ENCODE measurements at regions not wholly inside any gene's neighbourhood (a gene's known extent, or its start where the extent isn't known, plus 50 kb on each side); places are given as distances from the start of the nearest gene placed in this dataset.

DNA sequence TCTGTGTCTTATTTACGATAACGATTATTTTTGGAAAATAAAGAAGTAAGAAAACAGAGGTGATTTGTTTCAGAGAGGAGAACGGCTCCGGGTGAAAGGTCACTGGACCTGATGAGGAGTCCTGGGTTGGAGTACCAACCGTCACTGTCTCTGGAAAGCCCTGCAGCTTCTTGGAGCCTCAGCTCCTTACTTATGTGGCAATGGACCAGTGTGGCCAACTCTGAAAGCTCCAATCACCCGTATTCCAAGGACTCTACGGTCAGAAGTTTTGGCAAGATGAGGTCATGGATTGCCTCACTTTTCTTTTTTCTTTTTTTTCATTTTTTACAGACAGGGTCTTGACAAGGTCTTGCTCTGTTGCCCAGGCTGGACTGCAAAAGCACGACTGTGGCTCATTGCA is 84.8 kb downstream of the KLF4 start:
- Histone ChIP-seq H3K27ac (ENCODE audit: low read length) (no peak overlapping the region), H3K27me3 (ENCODE audit: low read depth, low read length) (no peaks in the 10 kb centered on the region), H3K36me3 (ENCODE audit: control insufficient read depth in 1 of 2, insufficient read depth in 2 of 2, low read length in 2 of 2) (no peaks in the 10 kb centered on the region), H3K4me1 (ENCODE audit: control insufficient read depth in 1 of 2, insufficient read depth in 2 of 2, low read length in 2 of 2) (no peaks in the 10 kb centered on the region), H3K9me3 (ENCODE audit: control insufficient read depth in 1 of 2, low read length in 2 of 2) (no peaks in the 10 kb centered on the region), H3K4me3 (ENCODE audit: low read depth in 1 of 2, low read length in 2 of 2) (no peak overlapping the region)

DNA sequence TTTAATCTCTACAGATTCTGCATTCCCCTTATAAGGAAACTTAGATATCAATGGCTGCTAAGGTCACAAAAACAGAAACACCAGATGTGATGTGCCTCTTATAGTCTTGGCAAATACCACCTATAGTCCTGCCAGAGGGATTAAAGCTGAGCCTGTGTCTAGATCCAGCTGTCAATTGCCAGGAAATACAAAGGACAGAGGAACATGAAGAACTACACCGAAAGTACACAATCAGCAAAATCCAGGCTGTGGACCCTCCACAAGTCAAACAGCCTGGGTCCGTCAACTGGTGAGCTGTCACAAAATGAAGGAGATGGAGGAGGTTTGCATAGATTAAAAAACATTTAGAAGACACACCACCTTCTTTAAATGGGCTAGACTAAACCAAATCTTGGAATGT is 85.4 kb downstream of the KLF4 start:
- Histone ChIP-seq H3K27ac (ENCODE audit: low read length) (no peak overlapping the region), H3K36me3 (ENCODE audit: control insufficient read depth in 1 of 2, insufficient read depth in 2 of 2, low read length in 2 of 2) (no peaks in the 10 kb centered on the region), H3K9me3 (ENCODE audit: control insufficient read depth in 1 of 2, low read length in 2 of 2) (no peaks in the 10 kb centered on the region), H3K4me1 (ENCODE audit: control insufficient read depth in 1 of 2, insufficient read depth in 2 of 2, low read length in 2 of 2) (no peaks in the 10 kb centered on the region), H3K4me3 (ENCODE audit: low read depth in 1 of 2, low read length in 2 of 2) (no peak overlapping the region), H3K27me3 (ENCODE audit: low read depth, low read length) (no peaks in the 10 kb centered on the region)

DNA sequence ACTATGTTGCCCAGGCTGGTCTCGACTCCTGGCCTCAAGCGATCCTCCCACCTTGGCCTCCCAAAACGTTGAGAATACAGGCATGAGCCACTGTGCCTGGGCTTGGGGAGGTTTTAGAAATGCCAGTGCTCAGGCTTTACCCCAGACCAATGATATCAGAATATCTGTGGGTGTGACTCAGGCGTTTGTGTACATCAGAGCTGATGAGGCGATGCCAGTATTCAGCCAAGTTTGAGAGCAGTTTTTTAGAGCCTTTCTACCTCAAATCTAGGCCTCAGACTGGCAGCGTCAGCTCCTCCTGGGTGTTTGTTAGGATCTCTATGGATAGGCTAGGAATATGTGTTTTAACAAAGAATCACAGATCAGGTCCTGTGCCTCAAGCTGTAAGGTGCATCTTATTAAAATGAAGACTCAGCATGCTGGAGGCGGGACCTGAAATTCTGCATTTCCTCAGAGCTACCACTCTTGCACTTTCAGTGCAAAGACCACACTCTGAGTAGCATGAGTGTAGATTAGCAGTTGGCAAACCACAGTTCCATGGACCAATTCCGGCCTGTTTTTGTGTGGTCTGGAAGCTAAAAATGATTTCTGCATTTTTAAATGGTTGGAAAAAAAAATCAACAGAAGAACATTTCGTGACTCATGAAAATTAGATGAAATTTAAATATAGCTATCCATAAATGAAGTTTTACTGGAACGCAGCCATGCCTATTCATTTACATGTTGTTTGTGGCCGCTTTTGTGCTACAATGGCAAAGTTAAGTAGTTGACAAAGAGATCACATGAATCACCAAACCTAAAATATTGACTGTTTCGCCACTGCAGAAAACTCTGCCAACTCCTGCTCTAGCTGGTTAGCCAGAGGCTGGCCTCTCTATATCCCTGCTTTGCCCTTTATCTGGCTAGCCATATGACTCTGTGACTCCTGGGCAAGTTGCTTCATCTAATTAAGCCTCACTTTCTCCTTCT is 92.2 kb downstream of the KLF4 start:
- Histone ChIP-seq H3K36me3 (ENCODE audit: control insufficient read depth in 1 of 2, insufficient read depth in 2 of 2, low read length in 2 of 2) (no peaks in the 10 kb centered on the region), H3K27ac (ENCODE audit: low read length) (no peak overlapping the region), H3K9me3 (ENCODE audit: control insufficient read depth in 1 of 2, low read length in 2 of 2) (no peaks in the 10 kb centered on the region), H3K4me3 (ENCODE audit: low read depth in 1 of 2, low read length in 2 of 2) (no peak overlapping the region), H3K27me3 (ENCODE audit: low read depth, low read length) (no peaks in the 10 kb centered on the region), H3K4me1 (ENCODE audit: control insufficient read depth in 1 of 2, insufficient read depth in 2 of 2, low read length in 2 of 2) (no peaks in the 10 kb centered on the region)

DNA sequence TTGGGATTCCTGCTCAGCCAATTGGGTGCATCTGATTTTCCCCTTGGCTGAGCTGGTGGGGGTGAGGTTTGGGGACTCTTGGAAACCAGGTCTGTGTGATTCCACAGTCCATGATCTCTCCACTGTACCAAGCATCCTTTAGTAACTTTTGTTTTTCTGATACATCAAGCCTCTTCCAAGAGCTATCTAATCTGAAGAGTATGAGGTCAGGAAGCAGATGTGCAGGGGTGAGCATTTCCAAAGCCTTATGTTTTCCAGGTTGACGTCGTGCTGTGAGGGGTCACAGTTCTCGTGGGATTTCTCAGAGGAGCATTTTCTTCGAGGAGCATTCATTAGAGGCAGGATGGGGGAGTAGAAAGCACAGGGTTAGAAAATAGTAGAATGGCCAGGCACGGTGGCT is 95.3 kb downstream of the KLF4 start:
- no peak overlapping the region for H3K27ac ChIP-seq (ENCODE audit: low read length)

DNA sequence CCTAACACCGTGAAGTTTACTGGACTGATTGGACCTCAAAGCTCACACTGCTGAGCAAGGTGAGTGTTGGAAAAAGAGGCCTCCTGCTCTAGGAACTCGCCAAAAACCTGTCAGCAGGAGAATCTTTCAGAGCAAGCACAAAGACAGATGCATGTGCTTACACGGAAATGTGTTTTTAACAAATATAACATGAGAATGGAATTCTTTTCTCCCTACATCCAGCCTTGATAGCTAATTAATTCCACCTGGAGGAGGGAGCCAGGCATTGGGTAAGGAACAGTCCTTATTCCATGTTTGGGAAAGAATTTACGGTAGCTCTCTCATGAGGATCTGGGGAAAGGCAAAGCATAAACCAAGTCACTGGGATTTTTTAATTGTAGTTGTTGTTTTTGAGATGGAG is 98.8 kb downstream of the KLF4 start:
- no peaks in the 10 kb centered on the region for H3K36me3 ChIP-seq (ENCODE audit: control insufficient read depth in 1 of 2, insufficient read depth in 2 of 2, low read length in 2 of 2)
- no peaks in the 10 kb centered on the region for H3K4me1 ChIP-seq (ENCODE audit: control insufficient read depth in 1 of 2, insufficient read depth in 2 of 2, low read length in 2 of 2)
- H3K9me3 ChIP-seq (ENCODE audit: control insufficient read depth in 1 of 2, low read length in 2 of 2): no peaks in the 10 kb centered on the region
- H3K27me3 ChIP-seq (ENCODE audit: low read depth, low read length): no peaks in the 10 kb centered on the region
- no peak overlapping the region for H3K27ac ChIP-seq (ENCODE audit: low read length)
- H3K4me3 ChIP-seq (ENCODE audit: low read depth in 1 of 2, low read length in 2 of 2): no peak overlapping the region

More for the DNA sequence above, 95.3 kb downstream of the KLF4 start:
- Histone ChIP-seq H3K4me1 (ENCODE audit: control insufficient read depth in 1 of 2, insufficient read depth in 2 of 2, low read length in 2 of 2) (no peaks in the 10 kb centered on the region), H3K27me3 (ENCODE audit: low read depth, low read length) (no peaks in the 10 kb centered on the region), H3K36me3 (ENCODE audit: control insufficient read depth in 1 of 2, insufficient read depth in 2 of 2, low read length in 2 of 2) (no peaks in the 10 kb centered on the region), H3K4me3 (ENCODE audit: low read depth in 1 of 2, low read length in 2 of 2) (no peak overlapping the region), H3K9me3 (ENCODE audit: control insufficient read depth in 1 of 2, low read length in 2 of 2) (no peaks in the 10 kb centered on the region)

DNA sequence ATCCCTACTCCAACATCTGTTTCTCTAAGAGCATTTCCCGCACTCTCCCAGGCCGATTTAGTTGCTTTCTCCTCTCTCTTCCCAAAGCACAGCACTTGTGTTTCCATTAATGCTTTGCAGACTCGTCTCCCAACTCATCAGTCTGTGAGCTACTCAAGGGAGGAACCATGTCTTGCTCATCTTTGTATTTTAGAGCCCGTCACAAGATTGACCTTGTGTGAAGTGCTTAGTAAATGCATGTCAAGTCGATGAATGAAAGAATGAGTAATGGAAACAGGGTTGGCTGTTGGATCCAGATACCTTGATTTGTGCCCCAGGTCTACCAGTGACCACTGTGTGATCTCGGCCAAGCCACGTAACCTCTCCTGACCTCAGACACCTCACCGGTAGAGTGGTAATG is 99.3 kb downstream of the KLF4 start:
- H3K27ac ChIP-seq (ENCODE audit: low read length): no peak overlapping the region
- no peaks in the 10 kb centered on the region for H3K9me3 ChIP-seq (ENCODE audit: control insufficient read depth in 1 of 2, low read length in 2 of 2)
- H3K4me1 ChIP-seq (ENCODE audit: control insufficient read depth in 1 of 2, insufficient read depth in 2 of 2, low read length in 2 of 2): no peaks in the 10 kb centered on the region
- H3K4me3 ChIP-seq (ENCODE audit: low read depth in 1 of 2, low read length in 2 of 2): no peak overlapping the region
- no peaks in the 10 kb centered on the region for H3K27me3 ChIP-seq (ENCODE audit: low read depth, low read length)
- H3K36me3 ChIP-seq (ENCODE audit: control insufficient read depth in 1 of 2, insufficient read depth in 2 of 2, low read length in 2 of 2): no peaks in the 10 kb centered on the region

DNA sequence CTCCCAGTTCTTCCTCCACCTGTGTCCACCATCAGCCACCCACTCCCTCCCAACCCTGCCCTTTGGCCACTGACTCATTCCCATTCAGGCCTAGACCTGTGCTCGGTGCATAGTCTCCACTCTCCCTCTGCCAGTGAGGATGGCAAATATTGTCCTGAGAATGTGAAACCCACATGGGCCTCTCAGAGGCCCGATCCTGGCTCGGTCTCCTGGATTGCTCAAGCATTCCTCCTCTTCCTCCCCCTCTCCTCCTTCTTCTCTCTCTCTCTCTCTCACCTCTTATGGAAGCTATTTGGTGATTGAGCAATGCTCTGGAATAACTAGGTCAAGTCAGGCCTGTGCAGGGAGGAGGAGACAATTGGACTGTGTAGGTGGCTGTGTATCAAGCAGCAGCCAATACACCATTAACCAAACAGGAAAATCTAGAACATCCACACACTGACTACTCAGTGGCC is 99.9 kb downstream of the KLF4 start:
- no peaks in the 10 kb centered on the region for H3K27me3 ChIP-seq (ENCODE audit: low read depth, low read length)
- no peak overlapping the region for H3K4me3 ChIP-seq (ENCODE audit: low read depth in 1 of 2, low read length in 2 of 2)
- no peaks in the 10 kb centered on the region for H3K9me3 ChIP-seq (ENCODE audit: control insufficient read depth in 1 of 2, low read length in 2 of 2)
- H3K27ac ChIP-seq (ENCODE audit: low read length): no peak overlapping the region
- H3K36me3 ChIP-seq (ENCODE audit: control insufficient read depth in 1 of 2, insufficient read depth in 2 of 2, low read length in 2 of 2): no peaks in the 10 kb centered on the region
- H3K4me1 ChIP-seq (ENCODE audit: control insufficient read depth in 1 of 2, insufficient read depth in 2 of 2, low read length in 2 of 2): no peaks in the 10 kb centered on the region

DNA sequence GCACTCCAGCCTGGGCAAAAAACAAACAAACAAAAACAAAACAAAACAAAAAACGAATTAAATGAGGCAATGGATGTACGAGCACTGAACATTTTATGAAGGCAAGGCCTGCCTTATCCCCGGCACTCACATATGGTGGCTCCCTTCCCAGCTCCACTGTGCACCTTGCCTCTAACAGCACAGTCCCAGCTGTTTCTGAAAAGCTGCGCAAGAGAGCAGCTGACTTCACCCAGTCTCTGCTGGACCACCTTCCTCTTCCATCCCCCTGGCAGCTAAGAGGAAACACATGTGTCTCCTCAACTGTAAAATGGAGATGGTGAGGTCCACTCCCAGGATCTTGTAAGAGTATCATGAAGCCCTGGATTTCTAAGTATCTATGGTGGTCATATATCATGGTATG is 100.7 kb downstream of the KLF4 start:
- Histone ChIP-seq H3K36me3 (ENCODE audit: control insufficient read depth in 1 of 2, insufficient read depth in 2 of 2, low read length in 2 of 2) (no peaks in the 10 kb centered on the region), H3K9me3 (ENCODE audit: control insufficient read depth in 1 of 2, low read length in 2 of 2) (no peaks in the 10 kb centered on the region), H3K4me3 (ENCODE audit: low read depth in 1 of 2, low read length in 2 of 2) (no peak overlapping the region), H3K4me1 (ENCODE audit: control insufficient read depth in 1 of 2, insufficient read depth in 2 of 2, low read length in 2 of 2) (no peaks in the 10 kb centered on the region), H3K27ac (ENCODE audit: low read length) (no peak overlapping the region), H3K27me3 (ENCODE audit: low read depth, low read length) (no peaks in the 10 kb centered on the region)

DNA sequence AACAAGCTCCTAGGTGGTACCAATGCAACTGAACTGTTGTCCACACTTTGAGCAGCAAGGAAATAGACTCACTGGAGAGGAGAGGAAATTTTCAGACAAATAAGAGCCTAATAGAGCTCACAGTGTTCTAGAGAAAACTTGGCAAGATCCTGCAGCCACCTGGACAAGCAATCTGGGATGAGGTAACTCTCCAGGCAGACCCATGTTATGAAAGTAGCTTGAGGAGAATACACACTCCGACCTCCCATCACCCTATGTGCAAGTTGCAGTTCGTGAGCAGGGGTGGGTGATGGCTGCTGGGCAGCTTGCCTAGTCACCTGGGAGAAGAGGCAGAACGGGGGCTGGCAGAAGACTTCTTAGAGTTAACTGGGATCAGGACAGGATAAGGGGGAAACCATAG is 102.2 kb downstream of the KLF4 start:
- Histone ChIP-seq H3K36me3 (ENCODE audit: control insufficient read depth in 1 of 2, insufficient read depth in 2 of 2, low read length in 2 of 2) (no peaks in the 10 kb centered on the region), H3K27me3 (ENCODE audit: low read depth, low read length) (no peaks in the 10 kb centered on the region), H3K4me3 (ENCODE audit: low read depth in 1 of 2, low read length in 2 of 2) (no peak overlapping the region), H3K9me3 (ENCODE audit: control insufficient read depth in 1 of 2, low read length in 2 of 2) (no peaks in the 10 kb centered on the region), H3K4me1 (ENCODE audit: control insufficient read depth in 1 of 2, insufficient read depth in 2 of 2, low read length in 2 of 2) (no peaks in the 10 kb centered on the region), H3K27ac (ENCODE audit: low read length) (no peak overlapping the region)

DNA sequence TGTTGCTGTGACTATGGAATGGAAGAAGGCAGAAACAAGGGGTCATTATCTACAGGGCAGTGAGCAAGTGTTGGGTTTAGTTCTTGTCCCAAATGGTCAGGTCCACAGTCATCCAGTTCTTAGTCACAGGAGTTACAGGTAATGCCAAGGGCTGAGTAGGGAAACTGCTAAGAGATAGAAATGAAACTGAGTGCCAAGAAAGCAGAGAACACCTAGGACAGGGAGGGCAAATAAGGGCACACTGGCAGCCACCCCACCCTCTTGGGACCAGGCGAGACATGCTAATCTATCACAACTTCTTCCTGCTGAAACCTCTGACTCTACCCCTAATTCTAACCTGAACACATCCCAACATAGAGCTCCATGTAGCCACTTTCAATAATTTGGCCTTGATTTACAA is 103.2 kb downstream of the KLF4 start:
- no peaks in the 10 kb centered on the region for H3K9me3 ChIP-seq (ENCODE audit: control insufficient read depth in 1 of 2, low read length in 2 of 2)
- H3K27me3 ChIP-seq (ENCODE audit: low read depth, low read length): no peaks in the 10 kb centered on the region
- no peaks in the 10 kb centered on the region for H3K4me1 ChIP-seq (ENCODE audit: control insufficient read depth in 1 of 2, insufficient read depth in 2 of 2, low read length in 2 of 2)
- no peaks in the 10 kb centered on the region for H3K36me3 ChIP-seq (ENCODE audit: control insufficient read depth in 1 of 2, insufficient read depth in 2 of 2, low read length in 2 of 2)
- H3K27ac ChIP-seq (ENCODE audit: low read length): no peak overlapping the region
- no peak overlapping the region for H3K4me3 ChIP-seq (ENCODE audit: low read depth in 1 of 2, low read length in 2 of 2)
